Chondrocyte (in vitro differentiated cells): ENCODE measurements at regions not wholly inside any gene's neighbourhood (a gene's known extent, or its start where the extent isn't known, plus 50 kb on each side); places are given as distances from the start of the nearest gene placed in this dataset.
A peak's percentile ranks its signal among the peaks of the same experiment; 100 is the strongest.

ENCODE experiments used
- DNase-seq: peaks from one replicate; pipeline ENCODE4 v3.0.0; 2021; ENCODE audit warnings: mixed read lengths, low spot score
- H3K27ac Mint-ChIP-seq: one replicate; pipeline ENCODE4 v1.8.0; 2021; ENCODE audit warnings: mild to moderate bottlenecking, moderate library complexity, mixed read lengths; ENCODE audit not compliant: unreplicated experiment
- H3K27me3 Mint-ChIP-seq: 2 replicates; pipeline ENCODE4 v1.8.0; 2021; ENCODE audit warnings: low read depth, mixed read lengths
- H3K36me3 Mint-ChIP-seq: 2 replicates; pipeline ENCODE4 v1.8.0; 2021; ENCODE audit warnings: low read depth, mixed read lengths
- H3K4me1 Mint-ChIP-seq: 2 replicates; pipeline ENCODE4 v1.8.0; 2021; ENCODE audit warnings: low read depth, mild to moderate bottlenecking, mixed read lengths
- H3K4me3 Mint-ChIP-seq: one replicate; pipeline ENCODE4 v1.8.0; 2021; ENCODE audit warnings: mild to moderate bottlenecking, moderate library complexity, mixed read lengths; ENCODE audit not compliant: unreplicated experiment
- H3K9me3 Mint-ChIP-seq: 2 replicates; pipeline ENCODE4 v1.8.0; 2021; ENCODE audit warnings: low read depth, mixed read lengths
- TF ChIP-seq, protein P1 (sequence below): fragments of 200-600 bp; sonication (generic); IDR thresholded peaks from 2 replicates; pipeline ENCODE4 v1.5.0; 2021; ENCODE audit warnings: antibody characterized with exemption, mild to moderate bottlenecking, moderate library complexity

DNA sequence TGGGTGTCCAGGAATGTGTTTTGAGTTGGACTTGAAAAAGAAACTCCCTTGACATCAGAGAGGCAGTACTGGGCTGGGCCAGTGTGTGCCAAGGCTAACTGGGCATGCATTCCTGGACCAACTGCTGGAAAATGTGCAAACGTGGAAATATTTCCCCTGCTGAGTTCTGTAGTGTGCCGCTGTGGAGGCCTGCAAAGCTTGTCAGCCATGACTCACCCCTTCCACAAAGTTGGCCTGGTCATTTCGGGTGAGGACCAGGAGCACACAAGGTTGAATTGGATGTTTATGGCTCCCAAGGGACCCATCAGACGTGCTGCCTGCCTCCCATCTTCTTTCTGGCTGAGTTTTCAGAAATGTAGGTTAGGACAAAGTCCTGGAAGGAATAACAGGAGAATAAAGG is 513.1 kb downstream of the MIAT start:
- H3K27me3 Mint-ChIP-seq: no peaks in the 10 kb centered on the region
- TF ChIP-seq, protein P1, sequence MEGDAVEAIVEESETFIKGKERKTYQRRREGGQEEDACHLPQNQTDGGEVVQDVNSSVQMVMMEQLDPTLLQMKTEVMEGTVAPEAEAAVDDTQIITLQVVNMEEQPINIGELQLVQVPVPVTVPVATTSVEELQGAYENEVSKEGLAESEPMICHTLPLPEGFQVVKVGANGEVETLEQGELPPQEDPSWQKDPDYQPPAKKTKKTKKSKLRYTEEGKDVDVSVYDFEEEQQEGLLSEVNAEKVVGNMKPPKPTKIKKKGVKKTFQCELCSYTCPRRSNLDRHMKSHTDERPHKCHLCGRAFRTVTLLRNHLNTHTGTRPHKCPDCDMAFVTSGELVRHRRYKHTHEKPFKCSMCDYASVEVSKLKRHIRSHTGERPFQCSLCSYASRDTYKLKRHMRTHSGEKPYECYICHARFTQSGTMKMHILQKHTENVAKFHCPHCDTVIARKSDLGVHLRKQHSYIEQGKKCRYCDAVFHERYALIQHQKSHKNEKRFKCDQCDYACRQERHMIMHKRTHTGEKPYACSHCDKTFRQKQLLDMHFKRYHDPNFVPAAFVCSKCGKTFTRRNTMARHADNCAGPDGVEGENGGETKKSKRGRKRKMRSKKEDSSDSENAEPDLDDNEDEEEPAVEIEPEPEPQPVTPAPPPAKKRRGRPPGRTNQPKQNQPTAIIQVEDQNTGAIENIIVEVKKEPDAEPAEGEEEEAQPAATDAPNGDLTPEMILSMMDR: no peak
- peaks cover 8% of the 10 kb centered on the region for H3K4me1 Mint-ChIP-seq
- H3K27ac Mint-ChIP-seq: no peak overlapping the region
- no peak overlapping the region for H3K4me3 Mint-ChIP-seq
- no peaks in the 10 kb centered on the region for H3K9me3 Mint-ChIP-seq
- H3K36me3 Mint-ChIP-seq: no peaks in the 10 kb centered on the region
- no peak for DNase-seq

DNA sequence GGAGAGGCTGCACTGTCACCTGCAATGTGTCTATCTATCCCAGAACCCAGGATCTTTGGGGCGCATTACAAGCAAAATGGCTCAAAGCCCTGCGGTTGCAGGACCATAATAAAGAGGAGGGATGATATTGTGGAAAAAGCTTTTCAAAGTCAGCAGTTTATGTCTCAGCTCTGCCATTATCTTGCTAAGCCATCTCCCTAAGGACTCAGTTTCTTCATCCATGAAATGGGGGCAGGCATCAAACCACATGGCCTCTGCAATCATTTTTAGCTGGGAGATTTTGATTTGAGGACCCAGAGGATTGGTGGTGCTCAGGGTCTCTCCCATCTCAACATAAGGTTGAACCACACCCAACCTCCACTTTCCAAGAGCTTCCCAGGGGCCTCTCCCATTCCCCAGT is 513.8 kb downstream of the MIAT start:
- no peak for DNase-seq
- Mint-ChIP-seq H3K9me3 (no peaks in the 10 kb centered on the region), H3K4me1 (peaks cover 14% of the 10 kb centered on the region), H3K4me3 (no peak overlapping the region), H3K27ac (no peak overlapping the region), H3K27me3 (no peaks in the 10 kb centered on the region), H3K36me3 (no peaks in the 10 kb centered on the region)
- TF ChIP-seq, protein P1: no peak

DNA sequence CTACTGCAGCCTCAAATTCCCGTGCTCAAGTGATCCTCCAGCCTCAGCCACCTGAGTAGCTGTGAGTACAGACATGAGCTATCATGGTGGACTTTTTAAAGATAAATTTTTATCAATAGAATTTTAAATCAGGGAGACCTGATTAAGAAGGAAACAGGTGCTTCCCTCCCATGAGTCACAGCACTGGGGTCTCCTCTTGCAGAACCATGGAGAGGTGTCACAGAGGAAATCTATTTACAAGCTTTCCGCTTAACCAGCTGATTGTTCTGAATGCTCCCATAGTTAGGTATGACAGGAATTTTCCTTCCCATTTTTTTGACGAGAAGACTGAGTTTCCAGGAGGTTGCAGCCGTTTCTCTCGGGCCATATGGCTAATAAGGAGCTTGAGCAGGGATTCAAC is 516.1 kb downstream of the MIAT start:
- H3K4me1 Mint-ChIP-seq: peaks cover 25% of the 10 kb centered on the region
- TF ChIP-seq, protein P1: no peak
- H3K4me3 Mint-ChIP-seq: no peak overlapping the region
- no peaks in the 10 kb centered on the region for H3K9me3 Mint-ChIP-seq
- H3K27me3 Mint-ChIP-seq: no peaks in the 10 kb centered on the region
- H3K27ac Mint-ChIP-seq: no peak overlapping the region
- no peaks in the 10 kb centered on the region for H3K36me3 Mint-ChIP-seq
- no peak for DNase-seq

DNA sequence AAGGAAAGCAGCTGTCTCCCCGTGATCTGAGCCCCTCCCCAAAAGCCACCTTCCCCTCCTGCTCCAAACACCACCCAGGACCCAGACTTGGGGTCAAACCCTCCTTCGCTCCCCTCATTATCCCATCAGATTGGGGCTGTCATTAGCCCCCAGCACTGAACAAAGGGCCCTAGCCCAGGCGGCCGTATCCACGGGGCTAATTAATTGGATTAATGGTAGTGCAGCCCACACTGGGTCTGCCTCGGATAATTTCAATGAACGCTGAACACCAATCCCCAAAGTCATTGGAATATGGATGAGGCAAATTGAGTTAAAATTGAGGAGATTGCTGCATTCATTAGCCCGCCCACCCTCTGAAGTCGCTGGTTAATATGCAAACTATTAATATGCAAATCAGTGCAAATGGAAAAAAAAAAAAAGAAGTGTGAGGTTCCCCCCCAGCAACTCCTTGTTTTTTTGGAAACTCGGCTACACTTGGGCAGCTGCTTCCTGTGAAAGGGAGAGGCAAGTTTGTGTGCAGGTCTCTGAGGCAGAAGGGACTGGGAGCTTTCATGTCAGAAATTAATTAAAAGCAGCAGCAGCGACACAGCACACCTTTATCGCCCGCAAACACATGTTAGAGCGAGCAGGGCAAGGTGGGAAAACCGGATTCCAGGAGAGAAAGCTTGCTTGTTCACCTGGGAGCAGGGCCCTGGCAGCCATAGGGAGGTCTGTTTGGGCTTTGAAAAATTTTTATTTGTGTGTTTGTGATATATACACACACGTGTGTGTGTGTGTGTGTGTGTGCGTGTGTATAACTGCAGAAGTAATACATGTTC is 517.8 kb downstream of the MIAT start:
- no peak for DNase-seq
- H3K36me3 Mint-ChIP-seq: no peaks in the 10 kb centered on the region
- TF ChIP-seq, protein P1: no peak
- H3K4me3 Mint-ChIP-seq: no peak overlapping the region
- H3K4me1 Mint-ChIP-seq: peaks cover 25% of the 10 kb centered on the region
- H3K27ac Mint-ChIP-seq: peak overlapping the region; percentile 53
- no peaks in the 10 kb centered on the region for H3K27me3 Mint-ChIP-seq
- no peaks in the 10 kb centered on the region for H3K9me3 Mint-ChIP-seq

DNA sequence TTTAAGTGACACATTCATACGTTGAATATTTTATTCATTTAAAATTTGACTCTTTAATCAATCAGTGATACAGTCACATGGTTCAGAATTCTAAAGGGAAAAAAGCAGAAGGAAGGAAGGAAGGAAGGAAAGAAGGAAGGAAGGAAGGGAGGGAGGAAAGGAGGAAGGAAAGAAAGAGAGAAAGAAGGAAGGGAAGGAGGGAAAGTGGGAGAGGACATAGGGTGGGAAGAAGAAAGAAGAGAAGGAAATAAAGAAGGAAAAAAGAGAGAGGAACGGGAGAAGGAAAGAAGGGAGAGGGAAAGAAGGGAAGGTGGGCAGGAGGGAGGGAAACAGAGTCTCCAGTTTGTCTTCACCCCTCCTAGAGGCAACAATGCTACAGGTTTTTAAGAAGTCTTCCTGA is 518.6 kb downstream of the MIAT start:
- H3K9me3 Mint-ChIP-seq: no peaks in the 10 kb centered on the region
- TF ChIP-seq, protein P1: no peak
- H3K27me3 Mint-ChIP-seq: no peaks in the 10 kb centered on the region
- H3K27ac Mint-ChIP-seq: no peak overlapping the region
- no peak overlapping the region for H3K4me3 Mint-ChIP-seq
- DNase-seq: no peak
- peaks cover 25% of the 10 kb centered on the region for H3K4me1 Mint-ChIP-seq
- no peaks in the 10 kb centered on the region for H3K36me3 Mint-ChIP-seq
